Testis (tissue), 2 donors: ENCODE measurements at regions not wholly inside any gene's neighbourhood (a gene's known extent, or its start where the extent isn't known, plus 50 kb on each side); places are given as distances from the start of the nearest gene placed in this dataset.

Source experiments
- CTCF ChIP-seq, 3 experiments: fragments of 450-650 bp in 2 of 3; fragments of 200-600 bp in 1 of 3; sonication (generic) in 1 of 3; IDR thresholded peaks; one replicate each; pipeline ENCODE4 v1.5.1; 2016 to 2019; ENCODE audit warnings: antibody characterized with exemption in 3 of 3, mild to moderate bottlenecking in 2 of 3, moderate library complexity in 1 of 3
- POLR2A ChIP-seq: fragments of 450-650 bp; IDR thresholded peaks from one replicate; pipeline ENCODE4 v1.6.1; 2017; ENCODE audit warnings: antibody characterized with exemption, mild to moderate bottlenecking, moderate library complexity

GRCh38 chr5:58263296-58263695 is 196.6 kb downstream of the PLK2 start:
- TF ChIP-seq CTCF (IDR thresholded peaks at IDR 0.05) (no peak), POLR2A (no peak)
